ENCODE measurements at regions not wholly inside any gene's neighbourhood (a gene's known extent, or its start where the extent isn't known, plus 50 kb on each side); places are given as distances from the start of the nearest gene placed in this dataset.

DNA sequence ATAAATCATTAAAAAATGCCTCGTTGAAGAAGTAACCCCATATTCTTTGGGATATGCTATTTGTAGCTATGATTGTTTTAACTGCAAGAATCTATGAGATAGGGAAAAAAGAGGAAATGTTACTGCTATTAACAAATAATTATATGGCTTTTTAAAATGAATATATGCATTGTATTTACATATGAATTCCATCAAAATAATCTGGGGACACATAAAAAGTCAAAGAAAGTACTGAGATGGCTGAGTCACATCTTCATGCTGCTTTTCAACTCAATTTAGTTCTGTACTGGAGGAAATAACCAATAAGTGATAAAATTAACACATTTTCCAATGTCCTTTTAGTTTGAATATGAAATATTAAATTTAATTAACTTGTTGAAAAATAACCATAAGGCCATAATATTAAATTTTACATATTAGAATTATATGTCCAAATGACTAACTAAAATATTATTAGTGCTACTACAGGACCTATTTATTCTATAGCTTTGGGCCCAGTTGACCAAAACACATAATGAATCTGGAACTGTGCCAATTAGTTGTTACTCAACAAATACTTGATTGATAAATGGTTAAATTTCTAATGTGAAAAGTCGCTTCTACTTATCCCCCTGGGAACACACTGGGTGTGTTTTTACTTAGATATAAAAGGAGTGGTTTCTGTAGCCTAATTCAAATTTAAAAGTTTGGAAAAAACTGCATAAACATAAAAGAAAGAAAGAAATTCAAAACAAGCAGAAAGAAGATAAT, 214.6 kb upstream of the PFKP start:
- TF ChIP-seq, protein P1, sequence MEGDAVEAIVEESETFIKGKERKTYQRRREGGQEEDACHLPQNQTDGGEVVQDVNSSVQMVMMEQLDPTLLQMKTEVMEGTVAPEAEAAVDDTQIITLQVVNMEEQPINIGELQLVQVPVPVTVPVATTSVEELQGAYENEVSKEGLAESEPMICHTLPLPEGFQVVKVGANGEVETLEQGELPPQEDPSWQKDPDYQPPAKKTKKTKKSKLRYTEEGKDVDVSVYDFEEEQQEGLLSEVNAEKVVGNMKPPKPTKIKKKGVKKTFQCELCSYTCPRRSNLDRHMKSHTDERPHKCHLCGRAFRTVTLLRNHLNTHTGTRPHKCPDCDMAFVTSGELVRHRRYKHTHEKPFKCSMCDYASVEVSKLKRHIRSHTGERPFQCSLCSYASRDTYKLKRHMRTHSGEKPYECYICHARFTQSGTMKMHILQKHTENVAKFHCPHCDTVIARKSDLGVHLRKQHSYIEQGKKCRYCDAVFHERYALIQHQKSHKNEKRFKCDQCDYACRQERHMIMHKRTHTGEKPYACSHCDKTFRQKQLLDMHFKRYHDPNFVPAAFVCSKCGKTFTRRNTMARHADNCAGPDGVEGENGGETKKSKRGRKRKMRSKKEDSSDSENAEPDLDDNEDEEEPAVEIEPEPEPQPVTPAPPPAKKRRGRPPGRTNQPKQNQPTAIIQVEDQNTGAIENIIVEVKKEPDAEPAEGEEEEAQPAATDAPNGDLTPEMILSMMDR (conservative IDR thresholded peaks at IDR 0.05; ENCODE audit: low read length), result no peak
- no peak for DNase-seq (ENCODE audit: low read depth)
- no peak overlapping the region for H3K4me3 ChIP-seq (ENCODE audit: low read length)

DNA sequence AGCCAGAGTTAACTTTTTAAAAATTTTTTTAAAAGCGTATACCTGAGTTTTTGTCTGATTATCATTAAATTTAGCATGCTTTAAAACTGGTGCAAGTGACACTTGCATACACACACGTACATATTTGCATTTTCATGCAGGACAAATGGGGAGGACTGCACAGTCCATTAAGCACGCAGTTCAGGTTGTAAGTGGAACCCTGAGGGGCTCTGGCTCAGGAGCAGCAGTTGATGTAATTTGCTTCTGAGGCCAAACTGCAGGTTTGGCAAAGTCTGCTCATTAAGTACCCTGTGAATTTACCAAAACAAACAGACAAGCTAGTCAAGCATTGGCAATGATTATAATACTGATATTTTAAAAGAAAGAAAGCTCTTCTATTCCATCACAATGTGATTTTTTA, 215.8 kb upstream of the PFKP start:
- TF ChIP-seq, protein P1 (conservative IDR thresholded peaks at IDR 0.05; ENCODE audit: low read length), result no peak
- DNase-seq (ENCODE audit: low read depth), result no peak
- no peak overlapping the region for H3K4me3 ChIP-seq (ENCODE audit: low read length)

DNA sequence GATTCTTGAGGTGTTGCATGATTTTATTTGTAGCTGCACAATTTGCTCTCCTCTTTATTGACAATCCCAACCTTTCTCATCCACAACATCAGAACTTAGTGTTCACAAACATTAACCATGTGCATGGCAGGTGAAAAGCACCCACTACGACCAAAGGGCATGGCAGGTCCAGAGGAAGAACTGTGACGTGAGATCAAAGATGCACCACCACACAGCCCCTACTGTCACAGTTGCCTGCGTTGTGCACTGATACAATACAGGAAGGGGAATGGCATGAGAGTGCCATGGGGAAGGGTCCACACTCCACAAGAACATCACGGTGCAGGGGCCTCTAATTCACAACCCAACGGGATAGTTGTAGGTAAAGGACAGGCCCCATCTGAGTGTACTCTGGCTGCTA, 217.1 kb upstream of the PFKP start:
- no peak for DNase-seq (ENCODE audit: low read depth)
- TF ChIP-seq, protein P1 (conservative IDR thresholded peaks at IDR 0.05; ENCODE audit: low read length), result no peak
- H3K4me3 ChIP-seq (ENCODE audit: low read length), result no peak overlapping the region

DNA sequence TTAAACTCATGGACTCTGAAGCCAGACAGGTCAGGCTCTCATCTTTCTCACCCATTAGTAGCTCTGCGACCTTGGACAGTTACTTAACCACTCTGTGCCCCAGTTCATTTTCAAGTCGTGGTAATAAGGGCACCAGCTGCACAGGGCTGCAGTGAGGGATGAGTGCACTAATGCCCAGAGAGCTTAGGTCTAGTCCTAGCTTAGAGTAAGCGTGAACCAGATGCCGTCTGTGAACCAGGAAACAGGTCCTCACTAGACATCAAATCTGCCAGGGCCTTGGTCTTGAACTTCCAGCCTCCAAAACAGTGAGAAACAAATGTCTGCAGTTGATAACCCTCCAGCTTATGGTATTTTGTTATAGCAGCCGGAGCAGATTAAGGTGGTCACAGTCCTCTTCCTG, 222.4 kb upstream of the PFKP start:
- no peak for DNase-seq (ENCODE audit: low read depth)
- H3K4me3 ChIP-seq (ENCODE audit: low read length), result no peak overlapping the region
- TF ChIP-seq, protein P1 (conservative IDR thresholded peaks at IDR 0.05; ENCODE audit: low read length), result no peak

DNA sequence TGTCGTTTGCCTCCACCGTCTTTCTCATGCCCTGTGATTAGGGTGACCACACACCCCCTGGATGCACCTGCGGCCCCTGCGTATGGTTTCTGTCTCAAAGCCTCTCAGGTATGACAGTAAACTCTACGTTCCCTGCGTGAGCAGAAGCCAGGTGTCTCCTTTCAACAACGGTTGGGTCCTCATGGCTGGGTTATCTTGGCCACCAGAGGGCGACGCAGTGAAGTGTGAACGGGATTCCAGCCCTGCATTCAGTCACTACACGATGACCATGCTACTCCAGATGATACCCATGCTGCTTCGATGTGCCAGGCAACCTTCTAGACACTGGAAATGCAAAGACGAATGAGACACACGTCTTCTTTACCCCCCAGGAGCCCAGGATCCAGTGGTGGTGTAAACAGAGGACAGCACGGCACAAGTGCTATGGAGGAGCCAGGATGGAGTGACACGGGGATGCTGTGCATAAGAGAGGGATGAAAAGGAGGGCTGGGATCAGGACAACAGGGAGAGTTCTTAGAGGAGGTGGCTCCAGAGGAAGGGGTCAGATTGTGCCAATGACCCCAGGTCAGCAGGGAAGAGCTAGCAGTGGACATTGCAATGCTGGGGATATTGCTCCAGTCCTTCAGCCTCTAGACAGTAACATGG, 228.1 kb upstream of the PFKP start:
- TF ChIP-seq, protein P1 (conservative IDR thresholded peaks at IDR 0.05; ENCODE audit: low read length), result peak; percentile 45
- DNase-seq (ENCODE audit: low read depth), result peak; percentile 1
- no peak overlapping the region for H3K4me3 ChIP-seq (ENCODE audit: low read length)

DNA sequence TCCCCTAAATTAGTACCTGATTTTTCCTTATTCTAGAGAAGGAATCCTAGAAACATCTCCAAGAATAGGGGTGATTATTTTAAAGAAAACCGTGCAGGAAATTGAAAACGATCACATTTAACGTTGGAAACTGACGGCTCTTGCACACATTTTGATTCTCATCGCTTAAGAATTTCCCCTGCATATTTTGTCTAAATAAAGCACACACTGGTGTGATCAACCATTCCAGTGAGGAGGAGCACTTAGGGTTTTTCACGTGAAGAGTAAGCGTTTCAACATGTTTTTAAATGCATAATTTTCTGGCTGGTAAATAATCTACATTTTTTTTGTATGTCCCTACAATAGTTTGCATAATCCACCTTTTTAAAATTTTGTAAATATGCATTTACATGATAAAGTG, 229.7 kb upstream of the PFKP start:
- DNase-seq (ENCODE audit: low read depth), result peak; percentile 39
- TF ChIP-seq, protein P1 (conservative IDR thresholded peaks at IDR 0.05; ENCODE audit: low read length), result no peak
- no peak overlapping the region for H3K4me3 ChIP-seq (ENCODE audit: low read length)

Data from AG10803 (cell line).